ENCODE measurements at regions not wholly inside any gene's neighbourhood (a gene's known extent, or its start where the extent isn't known, plus 50 kb on each side); places are given as distances from the start of the nearest gene placed in this dataset.

DNA sequence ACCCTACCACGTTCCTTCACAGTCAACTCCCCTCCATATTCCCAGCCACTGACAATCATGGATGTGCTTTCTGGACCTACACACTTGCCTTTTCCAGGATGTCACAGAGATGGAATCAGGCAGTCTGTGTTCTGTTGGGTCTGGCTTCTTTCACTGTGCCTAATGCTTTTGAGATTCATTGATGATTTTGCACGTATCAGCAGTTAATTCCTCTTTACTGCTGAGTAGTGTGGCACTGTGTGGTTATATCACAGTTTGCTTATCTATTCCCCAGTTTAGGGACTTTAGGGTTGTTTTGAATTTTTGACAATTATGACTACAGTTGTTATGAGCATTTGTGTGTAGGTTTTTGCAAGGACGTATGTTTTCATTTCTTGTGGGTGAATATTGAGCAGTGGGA lies 191.7 kb downstream of the ACKR3 start:
- H3K9me3 Mint-ChIP-seq: no peaks in the 10 kb centered on the region
- DNase-seq (no peak), ATAC-seq (replicated peaks in 1 of 2) (no peak)
- H3K27me3 Mint-ChIP-seq (ENCODE audit: low read depth): no peaks in the 10 kb centered on the region
- no peaks in the 10 kb centered on the region for H3K36me3 Mint-ChIP-seq (ENCODE audit: insufficient read depth in 2 of 2)
- H3K4me1 Mint-ChIP-seq (ENCODE audit: low read depth): no peaks in the 10 kb centered on the region
- no peak overlapping the region for H3K27ac Mint-ChIP-seq
- no peak overlapping the region for H3K4me3 Mint-ChIP-seq

GRCh38 chr2:236762628-236763027 lies 193.0 kb downstream of the ACKR3 start:
- H3K27me3 Mint-ChIP-seq (ENCODE audit: low read depth): no peaks in the 10 kb centered on the region
- no peak overlapping the region for H3K27ac Mint-ChIP-seq
- H3K4me1 Mint-ChIP-seq (ENCODE audit: low read depth): no peaks in the 10 kb centered on the region
- ATAC-seq (replicated peaks in 1 of 2) (no peak), DNase-seq (no peak)
- H3K9me3 Mint-ChIP-seq: no peaks in the 10 kb centered on the region
- no peaks in the 10 kb centered on the region for H3K36me3 Mint-ChIP-seq (ENCODE audit: insufficient read depth in 2 of 2)
- H3K4me3 Mint-ChIP-seq: no peak overlapping the region

- ATAC-seq (replicated peaks in 1 of 2) (no peak), DNase-seq (no peak)
- Mint-ChIP-seq H3K9me3 (no peaks in the 10 kb centered on the region), H3K36me3 (ENCODE audit: insufficient read depth in 2 of 2) (no peaks in the 10 kb centered on the region), H3K27ac (no peak overlapping the region), H3K27me3 (ENCODE audit: low read depth) (no peaks in the 10 kb centered on the region), H3K4me1 (ENCODE audit: low read depth) (no peaks in the 10 kb centered on the region), H3K4me3 (no peak overlapping the region)
These were observed 194.2 kb downstream of the ACKR3 start for GRCh38 chr2:236763857-236764256.

DNA sequence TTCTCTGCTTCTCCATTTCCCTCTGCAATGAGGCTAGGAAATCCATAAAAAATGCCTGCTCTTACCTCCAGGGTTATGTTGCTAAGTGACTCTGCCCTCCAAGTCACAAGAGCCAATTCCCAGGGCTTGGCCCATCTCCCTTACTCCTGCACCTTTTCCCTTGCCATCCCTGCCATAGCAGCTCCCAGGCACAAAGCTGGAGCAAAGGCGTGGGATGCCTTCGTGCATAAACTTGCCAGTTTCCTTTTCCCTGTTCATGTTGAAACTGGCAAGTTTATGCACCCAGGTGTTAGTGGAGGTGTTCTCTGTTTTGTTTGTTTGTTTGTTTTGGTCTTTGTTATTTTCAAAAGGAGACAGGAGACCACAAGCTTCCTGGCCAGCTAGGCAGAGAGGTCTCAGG lies 195.1 kb downstream of the ACKR3 start:
- no peak overlapping the region for H3K4me3 Mint-ChIP-seq
- peaks cover 4% of the 10 kb centered on the region for H3K27me3 Mint-ChIP-seq (ENCODE audit: low read depth)

GRCh38 chr2:236765478-236765877 lies 195.9 kb downstream of the ACKR3 start:
- H3K4me3 Mint-ChIP-seq: no peak overlapping the region
- H3K27ac Mint-ChIP-seq: no peak overlapping the region
- H3K4me1 Mint-ChIP-seq (ENCODE audit: low read depth): no peaks in the 10 kb centered on the region
- no peaks in the 10 kb centered on the region for H3K36me3 Mint-ChIP-seq (ENCODE audit: insufficient read depth in 2 of 2)
- no peaks in the 10 kb centered on the region for H3K9me3 Mint-ChIP-seq
- DNase-seq (no peak), ATAC-seq (replicated peaks in 1 of 2) (no peak)
- peaks cover 4% of the 10 kb centered on the region for H3K27me3 Mint-ChIP-seq (ENCODE audit: low read depth)

More for the DNA sequence above, 195.1 kb downstream of the ACKR3 start:
- no peak for DNase-seq
- no peaks in the 10 kb centered on the region for H3K9me3 Mint-ChIP-seq
- H3K36me3 Mint-ChIP-seq (ENCODE audit: insufficient read depth in 2 of 2): no peaks in the 10 kb centered on the region
- no peaks in the 10 kb centered on the region for H3K4me1 Mint-ChIP-seq (ENCODE audit: low read depth)
- no peak for ATAC-seq (replicated peaks in 1 of 2)
- no peak overlapping the region for H3K27ac Mint-ChIP-seq

DNA sequence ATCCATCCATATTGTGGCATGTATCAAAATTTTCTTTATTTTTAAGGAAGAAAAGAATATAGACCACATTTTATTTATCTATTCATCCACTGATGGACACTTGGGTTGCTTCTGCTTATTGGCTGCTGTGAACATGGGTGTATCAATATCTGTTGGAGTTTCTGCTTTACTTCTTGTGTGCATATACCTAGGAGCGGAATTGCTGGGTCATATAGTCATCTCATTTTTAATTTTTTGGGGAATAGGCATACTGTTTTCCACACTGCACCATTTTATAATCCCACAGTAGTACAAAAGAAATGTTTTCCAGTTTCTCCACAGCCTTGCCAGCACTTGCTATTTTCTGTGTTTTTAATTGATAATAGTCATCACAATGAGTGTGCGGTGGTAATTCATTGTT lies 197.2 kb downstream of the ACKR3 start:
- H3K27ac Mint-ChIP-seq: no peak overlapping the region
- H3K4me1 Mint-ChIP-seq (ENCODE audit: low read depth): no peaks in the 10 kb centered on the region
- ATAC-seq (replicated peaks in 1 of 2) (no peak), DNase-seq (no peak)
- peaks cover 4% of the 10 kb centered on the region for H3K27me3 Mint-ChIP-seq (ENCODE audit: low read depth)
- H3K4me3 Mint-ChIP-seq: no peak overlapping the region
- no peaks in the 10 kb centered on the region for H3K9me3 Mint-ChIP-seq
- no peaks in the 10 kb centered on the region for H3K36me3 Mint-ChIP-seq (ENCODE audit: insufficient read depth in 2 of 2)

GRCh38 chr2:236767941-236768340 lies 198.3 kb downstream of the ACKR3 start:
- Mint-ChIP-seq H3K4me3 (no peak overlapping the region), H3K36me3 (ENCODE audit: insufficient read depth in 2 of 2) (no peaks in the 10 kb centered on the region), H3K27ac (no peak overlapping the region), H3K27me3 (ENCODE audit: low read depth) (peaks cover 4% of the 10 kb centered on the region), H3K4me1 (ENCODE audit: low read depth) (no peaks in the 10 kb centered on the region), H3K9me3 (no peaks in the 10 kb centered on the region)
- ATAC-seq (replicated peaks in 1 of 2) (no peak), DNase-seq (no peak)

DNA sequence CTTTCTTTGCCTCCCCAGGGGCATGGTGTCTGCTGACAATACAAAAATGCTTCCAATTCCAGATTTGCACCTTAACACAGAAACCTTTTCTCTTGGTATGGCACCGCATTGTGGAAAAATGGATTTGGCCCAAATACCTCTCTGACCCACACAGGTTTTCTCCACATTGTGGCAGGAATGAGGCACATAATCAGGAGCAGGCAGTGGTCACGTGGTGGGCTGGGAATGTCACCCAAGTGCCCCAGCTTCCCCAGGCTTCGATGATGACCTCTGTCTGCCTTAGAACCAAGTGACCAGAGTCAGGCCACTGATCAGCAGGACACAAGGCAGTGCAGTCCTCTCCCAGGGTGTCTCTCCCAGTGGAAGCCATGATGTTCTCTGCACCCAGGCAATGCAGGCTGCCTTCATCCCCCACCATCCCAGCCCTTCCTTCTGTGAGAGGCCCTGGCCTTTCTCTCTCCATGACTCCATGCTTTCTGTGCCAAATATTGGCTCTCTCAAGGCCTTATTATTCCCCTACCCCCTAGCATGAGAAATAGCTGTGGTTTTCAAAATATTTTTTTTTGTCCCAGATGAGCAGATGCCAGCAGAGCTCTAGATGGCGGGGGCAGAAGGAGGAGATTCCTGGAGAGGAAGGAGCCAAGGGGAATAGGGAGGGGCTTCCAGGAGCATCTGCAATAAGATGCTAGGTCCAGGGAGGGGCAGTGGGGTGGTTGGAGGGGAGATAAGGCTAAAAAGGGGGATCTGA lies 198.9 kb downstream of the ACKR3 start:
- ATAC-seq (replicated peaks in 1 of 2) (no peak), DNase-seq (no peak)
- no peaks in the 10 kb centered on the region for H3K36me3 Mint-ChIP-seq (ENCODE audit: insufficient read depth in 2 of 2)
- H3K27me3 Mint-ChIP-seq (ENCODE audit: low read depth): peaks cover 4% of the 10 kb centered on the region
- H3K4me3 Mint-ChIP-seq: no peak overlapping the region
- H3K4me1 Mint-ChIP-seq (ENCODE audit: low read depth): no peaks in the 10 kb centered on the region
- no peaks in the 10 kb centered on the region for H3K9me3 Mint-ChIP-seq
- no peak overlapping the region for H3K27ac Mint-ChIP-seq

DNA sequence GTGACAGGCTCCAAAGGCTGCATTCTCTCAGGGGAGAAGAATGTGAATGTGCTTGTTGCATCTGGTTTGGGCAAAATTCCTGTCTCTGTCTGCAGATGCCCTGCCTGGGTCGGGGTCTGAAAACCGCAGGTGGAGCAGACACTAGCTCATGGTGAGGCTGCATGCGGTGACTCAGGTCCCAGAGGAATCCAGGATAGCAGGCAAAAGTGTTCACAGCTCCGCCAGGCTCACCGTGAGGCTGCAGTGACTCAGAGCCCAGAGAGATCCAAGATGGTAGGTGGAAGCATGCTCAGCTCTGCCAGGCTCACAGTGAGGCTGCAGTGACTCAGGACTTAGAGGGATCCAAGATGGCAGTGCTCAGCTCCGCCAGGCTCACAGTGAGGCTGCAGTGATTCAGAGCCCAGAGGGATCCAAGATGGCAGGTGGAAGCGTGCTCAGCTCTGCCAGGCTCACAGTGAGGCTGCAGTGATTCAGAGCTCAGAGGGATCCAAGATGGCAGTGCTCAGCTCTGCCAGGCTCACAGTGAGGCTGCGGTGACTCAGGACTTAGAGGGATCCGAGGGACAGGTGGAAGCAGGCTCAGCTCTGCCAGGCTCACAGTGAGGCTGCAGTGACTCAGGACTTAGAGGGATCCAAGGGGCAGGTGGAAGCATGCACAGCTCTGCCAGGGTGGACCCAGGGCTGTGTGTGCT lies 200.5 kb downstream of the ACKR3 start:
- H3K27me3 Mint-ChIP-seq (ENCODE audit: low read depth): peaks cover 4% of the 10 kb centered on the region
- H3K9me3 Mint-ChIP-seq: no peaks in the 10 kb centered on the region
- no peak overlapping the region for H3K4me3 Mint-ChIP-seq
- no peak overlapping the region for H3K27ac Mint-ChIP-seq
- H3K4me1 Mint-ChIP-seq (ENCODE audit: low read depth): no peaks in the 10 kb centered on the region
- DNase-seq: no peak
- no peaks in the 10 kb centered on the region for H3K36me3 Mint-ChIP-seq (ENCODE audit: insufficient read depth in 2 of 2)
- no peak for ATAC-seq (replicated peaks in 1 of 2)

- Mint-ChIP-seq H3K4me3 (no peak overlapping the region), H3K27me3 (ENCODE audit: low read depth) (peaks cover 4% of the 10 kb centered on the region), H3K4me1 (ENCODE audit: low read depth) (no peaks in the 10 kb centered on the region), H3K27ac (no peak overlapping the region), H3K36me3 (ENCODE audit: insufficient read depth in 2 of 2) (no peaks in the 10 kb centered on the region), H3K9me3 (no peaks in the 10 kb centered on the region)
- DNase-seq (no peak), ATAC-seq (replicated peaks in 1 of 2) (no peak)
These were observed 202.7 kb downstream of the ACKR3 start for GRCh38 chr2:236772220-236772837.

DNA sequence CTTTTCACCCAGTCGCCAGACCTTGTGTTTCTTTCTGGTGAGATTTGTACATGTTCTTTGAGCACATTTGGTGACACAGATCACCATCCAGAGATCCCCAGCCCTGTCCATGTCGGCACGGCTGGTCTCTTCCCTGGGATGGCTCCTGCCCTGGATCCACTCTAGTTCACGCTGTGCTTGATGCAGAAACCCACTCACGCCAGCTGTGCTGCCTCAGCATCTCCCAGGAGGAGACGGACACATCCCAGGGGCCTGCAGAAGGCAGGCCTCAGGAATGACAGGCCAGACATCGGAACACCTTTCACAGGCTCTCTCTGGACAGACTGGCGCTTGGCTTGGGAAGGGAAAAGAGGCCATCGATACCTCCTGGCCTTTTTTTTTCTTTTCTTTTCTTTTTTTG lies 203.6 kb downstream of the ACKR3 start:
- no peaks in the 10 kb centered on the region for H3K4me1 Mint-ChIP-seq (ENCODE audit: low read depth)
- DNase-seq: no peak
- no peaks in the 10 kb centered on the region for H3K36me3 Mint-ChIP-seq (ENCODE audit: insufficient read depth in 2 of 2)
- H3K27ac Mint-ChIP-seq: no peak overlapping the region
- no peak for ATAC-seq (replicated peaks in 1 of 2)
- H3K27me3 Mint-ChIP-seq (ENCODE audit: low read depth): peaks cover 4% of the 10 kb centered on the region
- H3K4me3 Mint-ChIP-seq: no peak overlapping the region
- no peaks in the 10 kb centered on the region for H3K9me3 Mint-ChIP-seq

DNA sequence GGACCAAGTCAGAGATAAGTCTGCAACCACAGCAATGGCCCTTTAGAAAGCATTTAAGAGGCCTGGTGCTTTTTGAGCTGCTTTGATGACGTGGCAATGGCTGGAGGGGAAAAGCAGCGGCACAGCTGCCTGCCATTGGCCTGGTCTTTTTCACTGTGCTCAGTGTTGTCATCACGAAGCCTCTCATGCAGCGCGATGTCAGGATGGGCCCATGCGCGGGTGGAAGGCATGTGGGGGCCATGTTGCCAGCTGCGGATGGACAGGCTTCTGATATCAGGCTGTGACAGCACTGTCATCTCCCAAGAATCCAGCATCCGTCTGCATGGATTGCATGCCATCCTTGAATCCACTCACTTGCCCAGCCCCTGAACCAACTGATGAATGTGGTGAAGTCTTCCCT lies 204.5 kb downstream of the ACKR3 start:
- DNase-seq: no peak
- Mint-ChIP-seq H3K4me1 (ENCODE audit: low read depth) (no peaks in the 10 kb centered on the region), H3K4me3 (no peak overlapping the region), H3K36me3 (ENCODE audit: insufficient read depth in 2 of 2) (no peaks in the 10 kb centered on the region), H3K9me3 (no peaks in the 10 kb centered on the region), H3K27me3 (ENCODE audit: low read depth) (peaks cover 1% of the 10 kb centered on the region), H3K27ac (no peak overlapping the region)
- ATAC-seq (replicated peaks in 1 of 2): no peak

DNA sequence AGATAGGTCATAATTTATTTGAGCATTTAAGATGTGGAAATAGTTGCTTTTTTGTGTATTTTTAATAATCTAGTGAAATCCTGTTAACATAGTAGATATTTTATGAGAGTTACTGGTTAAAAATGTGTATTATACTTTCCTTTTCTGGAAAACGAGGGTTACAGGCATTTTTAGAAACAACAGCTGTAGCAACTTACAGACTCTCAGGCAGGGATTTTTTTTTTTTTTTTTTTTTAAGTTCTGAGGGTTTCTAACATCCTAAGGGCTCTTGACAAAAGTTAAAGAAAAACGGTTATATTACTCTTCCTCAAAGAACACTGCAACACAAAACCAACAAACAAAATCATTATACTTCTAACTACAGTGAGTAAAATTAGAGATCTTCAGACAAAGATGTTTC lies 205.9 kb downstream of the ACKR3 start:
- Mint-ChIP-seq H3K27ac (no peak overlapping the region), H3K36me3 (ENCODE audit: insufficient read depth in 2 of 2) (no peaks in the 10 kb centered on the region), H3K4me1 (ENCODE audit: low read depth) (no peaks in the 10 kb centered on the region), H3K4me3 (no peak overlapping the region), H3K27me3 (ENCODE audit: low read depth) (no peaks in the 10 kb centered on the region), H3K9me3 (no peaks in the 10 kb centered on the region)
- ATAC-seq (replicated peaks in 1 of 2) (no peak), DNase-seq (no peak)

Data from activated T-cell treated with anti-CD3 and anti-CD28 coated beads, Interleukin-2, amount 50 U/mL, for 72 hours (primary cell).